Astrocyte of the spinal cord (primary cell): ENCODE measurements at regions not wholly inside any gene's neighbourhood (a gene's known extent, or its start where the extent isn't known, plus 50 kb on each side); places are given as distances from the start of the nearest gene placed in this dataset.

Experiments
- DNase-seq: peaks from one replicate; pipeline ENCODE4 v3.0.0; 2011; ENCODE audit warnings: low read depth, low spot score
- H3K4me3 ChIP-seq: 2 replicates; pipeline ENCODE4 v1.5.1; 2011; ENCODE audit warnings: low read depth, mild to moderate bottlenecking, low read length, moderate library complexity
- in situ Hi-C: cut with HindIII; loops from 2 replicates; pipeline ENCODE4 v1.10.0; 2017; ENCODE audit warnings: low sequenced_read_pairs
- TF ChIP-seq, protein P1 (sequence below): IDR thresholded peaks from 2 replicates; pipeline ENCODE4 v1.5.1; 2012; ENCODE audit warnings: low read depth, mild to moderate bottlenecking, low read length, inconsistent platforms

DNA sequence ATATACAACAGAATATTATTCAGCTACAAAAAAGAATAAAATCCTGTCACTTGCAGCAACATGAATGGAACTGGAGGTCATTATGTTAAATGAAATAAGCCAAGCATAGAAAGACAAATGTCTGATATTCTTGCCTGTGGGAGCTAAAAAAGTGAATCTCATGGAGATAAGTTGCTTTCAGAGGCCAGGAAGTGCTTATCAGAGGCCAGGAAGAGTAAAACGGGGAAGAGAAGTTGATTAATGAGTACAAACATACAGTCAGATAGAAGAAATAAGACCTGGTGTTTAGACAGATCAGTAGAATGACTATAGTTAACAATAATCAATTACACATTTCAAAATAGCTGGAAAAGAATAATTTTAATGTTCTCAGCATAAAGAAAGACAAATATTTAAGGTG, 54.4 kb upstream of the CPHXL start:
- DNase-seq: no peak
- TF ChIP-seq, protein P1, sequence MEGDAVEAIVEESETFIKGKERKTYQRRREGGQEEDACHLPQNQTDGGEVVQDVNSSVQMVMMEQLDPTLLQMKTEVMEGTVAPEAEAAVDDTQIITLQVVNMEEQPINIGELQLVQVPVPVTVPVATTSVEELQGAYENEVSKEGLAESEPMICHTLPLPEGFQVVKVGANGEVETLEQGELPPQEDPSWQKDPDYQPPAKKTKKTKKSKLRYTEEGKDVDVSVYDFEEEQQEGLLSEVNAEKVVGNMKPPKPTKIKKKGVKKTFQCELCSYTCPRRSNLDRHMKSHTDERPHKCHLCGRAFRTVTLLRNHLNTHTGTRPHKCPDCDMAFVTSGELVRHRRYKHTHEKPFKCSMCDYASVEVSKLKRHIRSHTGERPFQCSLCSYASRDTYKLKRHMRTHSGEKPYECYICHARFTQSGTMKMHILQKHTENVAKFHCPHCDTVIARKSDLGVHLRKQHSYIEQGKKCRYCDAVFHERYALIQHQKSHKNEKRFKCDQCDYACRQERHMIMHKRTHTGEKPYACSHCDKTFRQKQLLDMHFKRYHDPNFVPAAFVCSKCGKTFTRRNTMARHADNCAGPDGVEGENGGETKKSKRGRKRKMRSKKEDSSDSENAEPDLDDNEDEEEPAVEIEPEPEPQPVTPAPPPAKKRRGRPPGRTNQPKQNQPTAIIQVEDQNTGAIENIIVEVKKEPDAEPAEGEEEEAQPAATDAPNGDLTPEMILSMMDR: no peak
- no peak overlapping the region for H3K4me3 ChIP-seq
- in situ Hi-C loops: no loop called here

DNA sequence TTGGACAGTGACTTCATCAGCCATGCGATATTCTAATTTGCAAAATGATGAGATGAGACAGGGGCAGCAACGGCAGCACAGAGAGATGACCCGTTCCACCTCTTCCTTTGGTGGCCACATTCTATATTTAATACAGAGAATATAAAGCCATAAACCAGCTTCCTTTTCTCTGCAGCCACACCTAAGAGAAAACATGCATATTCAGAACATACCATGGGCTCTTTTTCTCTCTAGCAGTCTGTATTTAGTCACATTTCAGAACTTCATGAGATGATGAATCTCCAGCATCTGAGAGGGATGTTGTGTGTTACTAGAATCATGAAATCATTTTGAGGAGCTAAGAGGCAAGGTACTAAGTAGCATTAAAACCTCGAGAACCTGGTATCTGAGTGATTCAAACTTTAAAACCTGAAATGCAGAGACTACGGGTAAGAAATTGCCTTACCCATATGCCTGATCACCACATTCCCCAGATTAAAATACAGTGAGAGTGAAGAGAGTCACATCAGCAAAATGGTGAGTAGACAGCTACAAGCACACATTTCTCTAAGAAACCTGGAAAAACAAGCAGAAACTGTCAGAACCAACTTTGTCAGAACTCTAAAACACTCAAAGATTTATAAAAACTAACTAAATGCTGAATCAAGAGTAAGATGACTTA, 55.5 kb upstream of the CPHXL start:
- TF ChIP-seq, protein P1: no peak
- no peak overlapping the region for H3K4me3 ChIP-seq
- no peak for DNase-seq
- in situ Hi-C loops: no loop called here

DNA sequence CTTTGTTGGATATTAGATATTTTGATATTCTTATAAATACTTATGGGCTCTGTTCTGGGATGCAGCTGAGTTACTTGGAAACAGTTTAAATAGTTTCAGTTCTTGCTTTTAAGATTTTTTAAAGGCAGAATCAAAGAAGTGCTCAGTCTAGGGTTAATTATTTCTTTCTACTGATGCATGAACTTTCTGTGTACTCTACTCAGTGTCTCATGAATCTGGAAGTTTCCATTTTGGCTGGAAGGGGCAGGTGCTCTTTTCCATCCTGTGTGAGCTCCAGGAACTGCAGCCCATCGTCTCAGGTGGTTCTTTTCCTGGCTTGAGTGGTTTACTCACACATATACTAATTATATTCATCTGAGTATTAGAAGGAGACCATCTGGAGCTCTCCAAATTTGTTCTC, 61.1 kb upstream of the CPHXL start:
- TF ChIP-seq, protein P1: no peak
- H3K4me3 ChIP-seq: no peak overlapping the region
- DNase-seq: no peak
- in situ Hi-C loops: no loop called here

DNA sequence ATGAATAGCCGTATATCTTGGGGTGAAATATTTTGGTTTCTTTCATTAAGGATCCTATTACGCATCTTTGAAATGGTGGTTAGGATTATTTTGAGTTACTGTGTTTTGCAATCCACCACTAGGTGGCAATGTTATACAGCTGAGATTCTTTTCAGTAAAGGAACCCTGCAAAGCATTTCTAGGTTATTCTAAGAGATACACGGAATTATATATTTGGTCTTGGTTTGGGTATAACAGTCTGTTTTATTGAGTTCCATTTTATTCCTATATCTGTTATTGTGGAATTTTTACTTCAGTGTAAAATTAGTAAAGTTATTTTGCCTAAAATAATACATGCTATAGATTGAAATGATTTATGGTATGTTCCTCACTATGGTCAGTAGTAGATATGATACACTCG, 62.9 kb upstream of the CPHXL start:
- no peak overlapping the region for H3K4me3 ChIP-seq
- DNase-seq: peak; percentile 62
- in situ Hi-C loops: no loop called here
- TF ChIP-seq, protein P1: peak; percentile 75

DNA sequence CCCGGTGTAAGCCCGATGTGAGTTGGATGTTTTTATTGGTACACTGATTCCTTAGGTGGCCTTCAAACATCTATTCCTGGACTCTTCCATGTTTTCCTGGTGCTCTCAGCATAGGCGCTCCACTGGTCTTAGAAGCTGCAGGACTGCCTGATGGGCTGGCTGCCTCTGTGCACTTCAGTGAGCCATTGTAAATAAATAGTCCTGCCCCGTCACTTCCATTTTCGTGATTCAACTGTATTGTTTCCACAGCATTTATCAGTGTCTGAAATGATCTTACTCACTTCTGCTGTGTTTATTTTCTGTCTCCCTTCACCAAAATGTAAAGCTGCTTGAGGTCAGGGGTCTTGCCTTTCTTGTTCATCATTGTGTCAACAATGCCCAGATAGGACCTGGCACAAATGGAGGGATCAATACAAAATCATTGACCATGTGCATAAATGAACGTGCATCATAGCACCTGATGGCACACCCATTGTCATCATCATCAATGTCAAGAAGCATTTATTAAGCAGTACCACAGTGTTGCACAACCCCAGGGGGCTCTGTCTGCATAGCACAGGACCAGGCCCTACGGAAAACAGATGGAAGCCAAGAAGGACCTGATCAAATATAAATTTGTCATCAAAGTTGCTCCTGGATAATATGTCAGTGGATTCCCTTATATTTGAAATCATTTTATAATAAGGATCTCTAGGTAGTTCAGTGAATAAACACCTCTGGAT, 66.6 kb upstream of the CPHXL start:
- TF ChIP-seq, protein P1: no peak
- H3K4me3 ChIP-seq: no peak overlapping the region
- in situ Hi-C loops: no loop called here
- DNase-seq: peak; percentile 3

DNA sequence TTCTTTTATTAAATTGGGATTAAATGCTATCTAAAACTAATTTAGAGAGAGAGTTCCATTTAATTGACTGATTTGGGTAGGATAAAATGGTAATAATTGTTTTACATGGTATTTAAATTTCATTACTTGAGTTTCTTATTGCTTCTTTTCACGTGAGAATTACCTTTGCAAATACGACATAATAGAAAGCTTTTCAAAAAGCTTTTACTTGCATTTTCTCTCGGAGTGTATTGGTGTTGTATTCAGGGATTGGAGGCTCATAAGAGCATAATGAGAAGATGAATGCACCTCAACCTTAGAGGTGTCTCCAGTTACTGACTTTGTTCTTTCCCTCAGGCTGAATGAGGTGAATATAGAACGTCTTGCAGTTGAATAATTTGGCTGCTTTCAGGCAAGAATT, 67.4 kb upstream of the CPHXL start:
- in situ Hi-C loops: no loop called here
- TF ChIP-seq, protein P1: no peak

More for the DNA sequence above, 67.4 kb upstream of the CPHXL start:
- DNase-seq: no peak
- no peak overlapping the region for H3K4me3 ChIP-seq
